GM12878 (cell line): ENCODE measurements at regions not wholly inside any gene's neighbourhood (a gene's known extent, or its start where the extent isn't known, plus 50 kb on each side); places are given as distances from the start of the nearest gene placed in this dataset.

Experiments
- ATAC-seq: fragments of 200-7000 bp; cut with Tn5 transposase; 3 replicates; pipeline ENCODE4 v1.9.1; 2020; ENCODE audit warnings: mild to moderate bottlenecking, moderate library complexity
- BruUV-seq: library from RNA; stranded (reverse); fragments of 400-500 nt; replicated peaks from 2 replicates; lab custom pipeline; 2021; lab: Mats Ljungman, UMichigan
- CTCF ChIA-PET: fragments of 300-600 bp; sonication (Branson Sonifier 250); formaldehyde crosslinking; extraction: SDS; loops from one replicate; lab custom pipeline; 2021; ENCODE audit warnings: inconsistent platforms; lab: Yijun Ruan, JAX
- POLR2A ChIA-PET: fragments of 350-600 bp; formaldehyde crosslinking; extraction: SDS; loops from one replicate; lab custom pipeline; 2021; ENCODE audit warnings: inconsistent platforms; lab: Charles Lee
- RAD21 ChIA-PET: fragments of 300-600 bp; sonication (Branson Sonifier 250); formaldehyde crosslinking; loops from one replicate; lab custom pipeline; 2023; ENCODE audit warnings: antibody characterized with exemption; ENCODE audit not compliant: unreplicated experiment; lab: Charles Lee
- SMC1A ChIA-PET: fragments of 300-600 bp; sonication (Branson Sonifier 250); formaldehyde crosslinking; loops from one replicate; lab custom pipeline; 2023; ENCODE audit not compliant: unreplicated experiment, uncharacterized antibody; lab: Charles Lee
- DNase-seq: peaks from one replicate; pipeline ENCODE4 v3.0.0-alpha.2; 2011; ENCODE audit warnings: low read depth, low spot score
- FAIRE-seq: peaks from 3 replicates; lab custom pipeline; 2011; peaks lifted over from hg19 to GRCh38; lab: Jason Lieb, UNC
- H2AFZ ChIP-seq: 2 replicates; pipeline ENCODE4 v1.6.0; 2011; ENCODE audit warnings: low read depth, low read length, control low read depth; ENCODE audit not compliant: control insufficient read depth
- H3K27ac ChIP-seq: 2 replicates; pipeline ENCODE4 v1.5.1; 2011; ENCODE audit warnings: control low read depth; ENCODE audit not compliant: control insufficient read depth, insufficient read depth
- H3K27me3 ChIP-seq, 2 experiments: replicated peaks in 1 of 2; 2 replicates each; pipeline versions ENCODE4 v1.6.0 to v1.6.1; 2011; ENCODE audit warnings: low read length in 1 of 2; ENCODE audit not compliant: control insufficient read depth in 2 of 2, insufficient read depth in 2 of 2
- H3K36me3 ChIP-seq, 2 experiments: 2 replicates each; pipeline ENCODE4 v1.5.1; 2011; ENCODE audit warnings: low read length in 1 of 2; ENCODE audit not compliant: control insufficient read depth in 2 of 2, insufficient read depth in 2 of 2
- H3K4me1 ChIP-seq: 2 replicates; pipeline ENCODE4 v1.6.1; 2011; ENCODE audit warnings: mild to moderate bottlenecking, low read length, moderate library complexity, mixed read lengths; ENCODE audit not compliant: control insufficient read depth, insufficient read depth
- H3K4me2 ChIP-seq: 2 replicates; pipeline ENCODE4 v1.6.0; 2011; ENCODE audit warnings: control low read depth; ENCODE audit not compliant: control insufficient read depth, insufficient read depth
- H3K4me3 ChIP-seq: fragments of 200-600 bp; sonication (generic); 2 replicates; pipeline ENCODE4 v1.5.1; 2016
- H3K79me2 ChIP-seq: 2 replicates; pipeline ENCODE4 v1.6.0; 2011; ENCODE audit warnings: low read length; ENCODE audit not compliant: control insufficient read depth, insufficient read depth
- H3K9ac ChIP-seq: 2 replicates; pipeline ENCODE4 v1.8.0; 2011; ENCODE audit warnings: low read length, control low read depth, mixed read lengths; ENCODE audit not compliant: control insufficient read depth, insufficient read depth
- H3K9me3 ChIP-seq: replicated peaks from 3 replicates; pipeline ENCODE4 v1.5.1; 2011; ENCODE audit warnings: mild to moderate bottlenecking, low read length; ENCODE audit not compliant: control insufficient read depth, insufficient read depth
- H4K20me1 ChIP-seq: 2 replicates; pipeline ENCODE4 v1.6.0; 2011; ENCODE audit not compliant: control insufficient read depth, insufficient read depth
- BCL3 ChIP-seq: IDR thresholded peaks from 2 replicates; pipeline ENCODE4 v1.6.1; 2011; ENCODE audit warnings: borderline replicate concordance, low read depth, mild to moderate bottlenecking, moderate library complexity, low read length; ENCODE audit not compliant: insufficient read depth, poor library complexity, severe bottlenecking
- CHD1 ChIP-seq: IDR thresholded peaks from 2 replicates; pipeline ENCODE4 v1.6.1; 2012; ENCODE audit warnings: low read depth, low read length, improper control_type of control experiment
- GATAD2B ChIP-seq: fragments of 450-650 bp; conservative IDR thresholded peaks from 2 replicates; pipeline ENCODE4 v1.6.1; 2017; ENCODE audit warnings: low read depth, mild to moderate bottlenecking, moderate library complexity
- IKZF1 ChIP-seq: fragments of 450-650 bp; conservative IDR thresholded peaks from 2 replicates; pipeline ENCODE4 v1.6.1; 2017; ENCODE audit warnings: antibody characterized with exemption, mild to moderate bottlenecking
- MAX ChIP-seq: IDR thresholded peaks from 2 replicates; pipeline ENCODE4 v1.6.1; 2012; ENCODE audit warnings: low read depth, low read length, improper control_type of control experiment
- MTA2 ChIP-seq: fragments of 450-650 bp; IDR thresholded peaks from 2 replicates; pipeline ENCODE4 v1.6.1; 2016; ENCODE audit warnings: low read depth, mild to moderate bottlenecking, moderate library complexity
- POLR2A ChIP-seq: IDR thresholded peaks from 2 replicates; pipeline ENCODE4 v1.6.1; 2011; ENCODE audit warnings: low read depth, mild to moderate bottlenecking, low read length
- SUZ12 ChIP-seq: fragments of 200-600 bp; sonication (generic); IDR thresholded peaks from one replicate; pipeline ENCODE4 v1.6.1; 2018; ENCODE audit warnings: antibody characterized with exemption, mild to moderate bottlenecking; ENCODE audit not compliant: unreplicated experiment
- TARDBP ChIP-seq: IDR thresholded peaks from 2 replicates; pipeline ENCODE4 v1.6.1; 2016; ENCODE audit warnings: borderline replicate concordance
- WGBS: methylation state at CpG from one replicate; pipeline ENCODE4 v1.1.6; 2016; ENCODE audit warnings: low lambda C conversion rate; ENCODE audit not compliant: insufficient replicate concordance, insufficient coverage; ENCODE audit errors: missing lambda C conversion rate; 5-methylcytosine and 5-hydroxymethylcytosine counted together
- in situ Hi-C: fragments of 300-500 bp; cut with MboI; formaldehyde crosslinking; loops from 9 replicates; pipeline ENCODE4 v1.14.3; 2018; ENCODE audit warnings: mixed read lengths
- intact Hi-C: fragments of 100-400 bp; cut with micrococcal nuclease; formaldehyde crosslinking; loops from one replicate; pipeline ENCODE4 v1.14.2; 2022; ENCODE audit not compliant: unreplicated experiment

GRCh38 chr1:162956922-162957321 lies 95.9 kb upstream of the CCDC190 start:
- no peak for FAIRE-seq
- Histone ChIP-seq H3K4me1 (peaks cover 4% of the 10 kb centered on the region; the same call in 1 of the 2 replicates), H3K27ac (no peak overlapping the region), H3K36me3 (no peaks in the 10 kb centered on the region), H4K20me1 (no peaks in the 10 kb centered on the region), H3K9ac (no peak overlapping the region), H3K27me3 (peaks cover 0 to 3% of the 10 kb centered on the region in 2 experiments; a peak in 1 of 4 replicates), H3K79me2 (no peaks in the 10 kb centered on the region), H3K9me3 (no peaks in the 10 kb centered on the region), H2AFZ (no peak overlapping the region), H3K4me2 (no peak overlapping the region), H3K4me3 (no peak overlapping the region)
- ChIA-PET POLR2A (no interaction called here), CTCF (no interaction called here), SMC1A (interaction anchor here (1.1 kb wide), 1 partner anchor 15 kb away, joined by 3 read pairs; no protein-coding TSS in a partner anchor), RAD21 (no interaction called here)
- intact Hi-C loops (no loop called here), in situ Hi-C loops (no loop called here)
- no TSS peak for BruUV-seq
- no peak for DNase-seq
- no peak for ATAC-seq
- 0% methylated on average over 2 of the region's 2 CpGs for WGBS
- TF ChIP-seq CHD1, result no peak
- TF ChIP-seq MAX, result no peak
- TF ChIP-seq SUZ12, result no peak
- no peak for TF ChIP-seq MTA2

GRCh38 chr1:162954824-162955223 lies 93.8 kb upstream of the CCDC190 start:
- Histone ChIP-seq H3K9ac (no peak overlapping the region), H3K4me2 (no peak overlapping the region), H3K79me2 (no peaks in the 10 kb centered on the region), H3K27ac (no peak overlapping the region), H3K9me3 (no peaks in the 10 kb centered on the region), H4K20me1 (no peaks in the 10 kb centered on the region), H3K36me3 (no peaks in the 10 kb centered on the region), H3K4me3 (no peak overlapping the region), H3K27me3 (peaks cover 0 to 3% of the 10 kb centered on the region in 2 experiments; a peak in 1 of 4 replicates), H2AFZ (no peak overlapping the region), H3K4me1 (peaks cover 4% of the 10 kb centered on the region; the same call in 1 of the 2 replicates)
- FAIRE-seq (no peak), ATAC-seq (no peak), DNase-seq (no peak)
- ChIA-PET SMC1A (no interaction called here), RAD21 (no interaction called here), CTCF (no interaction called here), POLR2A (no interaction called here)
- WGBS, result 70% methylated on average over 4 of the region's 4 CpGs
- TF ChIP-seq BCL3, result no peak
- TF ChIP-seq GATAD2B, result no peak
- no peak for TF ChIP-seq TARDBP
- TF ChIP-seq IKZF1, result no peak
- TF ChIP-seq POLR2A, result no peak
- intact Hi-C loops, result no loop called here
- BruUV-seq, result no TSS peak
- in situ Hi-C loops, result no loop called here
